Hippocampal formation (tissue), 2 donors: ENCODE measurements at regions not wholly inside any gene's neighbourhood (a gene's known extent, or its start where the extent isn't known, plus 50 kb on each side); places are given as distances from the start of the nearest gene placed in this dataset.
"Not testable (repeated sequence)": the region's sequence is repeated elsewhere in the genome, so short reads cannot be mapped to it uniquely, and the experiment has no call there.

Source experiments
- DNase-seq, 2 donors: peaks; one replicate each; lab custom pipeline; 2025; lab: John Stamatoyannopoulos, UW

GRCh38 chr16:59624381-59624780, 890.3 kb upstream of the GOT2 start:
- not testable (repeated sequence) for DNase-seq

GRCh38 chr16:59614466-59615240, 880.5 kb upstream of the GOT2 start:
- no peak for DNase-seq

GRCh38 chr16:59612910-59613620, 878.9 kb upstream of the GOT2 start:
- DNase-seq, result not testable (repeated sequence)

GRCh38 chr16:59612094-59612493, 878.0 kb upstream of the GOT2 start:
- DNase-seq, result no peak

- no peak for DNase-seq
Observed at GRCh38 chr16:59611556-59611955, 877.4 kb upstream of the GOT2 start.

GRCh38 chr16:59605706-59606105, 871.6 kb upstream of the GOT2 start:
- DNase-seq, result no peak

GRCh38 chr16:59604354-59604753, 870.2 kb upstream of the GOT2 start:
- no peak for DNase-seq

- DNase-seq, result peak; percentile 36 to 63
Observed at GRCh38 chr16:59601452-59601851, 867.3 kb upstream of the GOT2 start.

GRCh38 chr16:59597269-59597668, 863.2 kb upstream of the GOT2 start:
- DNase-seq, result no peak

- no peak for DNase-seq
Observed at GRCh38 chr16:59596693-59597092, 862.6 kb upstream of the GOT2 start.

- DNase-seq, result no peak
Observed at GRCh38 chr16:59593194-59593661, 859.1 kb upstream of the GOT2 start.

GRCh38 chr16:59591480-59591879, 857.4 kb upstream of the GOT2 start:
- no peak for DNase-seq

GRCh38 chr16:59590845-59591244, 856.7 kb upstream of the GOT2 start:
- DNase-seq, result no peak

GRCh38 chr16:59586331-59586730, 852.2 kb upstream of the GOT2 start:
- no peak for DNase-seq

GRCh38 chr16:59574296-59574695, 840.2 kb upstream of the GOT2 start:
- DNase-seq, result no peak

GRCh38 chr16:59573528-59574271, 839.6 kb upstream of the GOT2 start:
- no peak for DNase-seq

GRCh38 chr16:59567496-59567895, 833.4 kb upstream of the GOT2 start:
- no peak for DNase-seq

- DNase-seq, result no peak
Observed at GRCh38 chr16:59566446-59566845, 832.3 kb upstream of the GOT2 start.

- no peak for DNase-seq
Observed at GRCh38 chr16:59558679-59559078, 824.6 kb upstream of the GOT2 start.

- DNase-seq, result no peak
Observed at GRCh38 chr16:59552164-59552563, 818.0 kb upstream of the GOT2 start.

- DNase-seq, result no peak
Observed at GRCh38 chr16:59545721-59546120, 811.6 kb upstream of the GOT2 start.

- no peak for DNase-seq
Observed at GRCh38 chr16:59543641-59544040, 809.5 kb upstream of the GOT2 start.

- no peak for DNase-seq
Observed at GRCh38 chr16:59540621-59541020, 806.5 kb upstream of the GOT2 start.
